WTC11 (cell line): ENCODE measurements at regions not wholly inside any gene's neighbourhood (a gene's known extent, or its start where the extent isn't known, plus 50 kb on each side); places are given as distances from the start of the nearest gene placed in this dataset.

ENCODE experiments used
- ATAC-seq: fragments of 200-7000 bp; cut with Tn5 transposase; 2 replicates; pipeline ENCODE4 v1.10.0; 2021; ENCODE audit warnings: mild to moderate bottlenecking, moderate library complexity
- CTCF ChIA-PET: fragments of 300-600 bp; sonication (Branson Sonifier 250); formaldehyde crosslinking; loops from one replicate; lab custom pipeline; 2021; ENCODE audit warnings: antibody characterized with exemption; lab: Charles Lee
- POLR2A ChIA-PET: fragments of 350-600 bp; sonication (Branson Sonifier 250); formaldehyde crosslinking; loops from one replicate; lab custom pipeline; 2021; ENCODE audit warnings: antibody characterized with exemption; lab: Charles Lee
- DNase-seq: peaks from one replicate; pipeline ENCODE4 v3.0.0; 2021; ENCODE audit warnings: low spot score
- H3K27ac Mint-ChIP-seq: 2 replicates; pipeline ENCODE4 v1.8.0; 2021; ENCODE audit warnings: mixed read lengths
- H3K27me3 Mint-ChIP-seq: 2 replicates; pipeline ENCODE4 v1.8.0; 2021; ENCODE audit warnings: low read depth, mild to moderate bottlenecking, moderate library complexity, mixed read lengths
- H3K36me3 Mint-ChIP-seq: 2 replicates; pipeline ENCODE4 v1.8.0; 2021; ENCODE audit warnings: mixed read lengths
- H3K4me1 Mint-ChIP-seq: 2 replicates; pipeline ENCODE4 v1.8.0; 2022; ENCODE audit warnings: mixed read lengths
- H3K4me3 Mint-ChIP-seq: 2 replicates; pipeline ENCODE4 v1.8.0; 2021; ENCODE audit warnings: mild to moderate bottlenecking, moderate library complexity, mixed read lengths
- H3K9me3 Mint-ChIP-seq: 2 replicates; pipeline ENCODE4 v1.8.0; 2021; ENCODE audit warnings: mixed read lengths
- AR ChIP-seq: fragments of 250-450 bp; sonication (Bioruptor Pico); IDR thresholded peaks from 2 replicates; pipeline ENCODE4 v1.9.0; 2021; ENCODE audit warnings: mild to moderate bottlenecking
- ATF1 ChIP-seq: sonication (generic); formaldehyde crosslinking; IDR thresholded peaks from 2 replicates; pipeline ENCODE4 v1.8.1; 2023; ENCODE audit warnings: mild to moderate bottlenecking, moderate library complexity, missing genetic modification reagents
- ATF6 ChIP-seq: sonication (generic); formaldehyde crosslinking; IDR thresholded peaks from 2 replicates; pipeline ENCODE4 v1.8.1; 2023; ENCODE audit warnings: mild to moderate bottlenecking, missing genetic modification reagents
- CBFB ChIP-seq: sonication (generic); formaldehyde crosslinking; IDR thresholded peaks from 2 replicates; pipeline ENCODE4 v1.8.1; 2022; ENCODE audit warnings: mild to moderate bottlenecking, low read depth, missing genetic modification reagents
- ELF4 ChIP-seq: sonication (generic); formaldehyde crosslinking; IDR thresholded peaks from 2 replicates; pipeline ENCODE4 v1.8.1; 2022; ENCODE audit warnings: low read depth, mild to moderate bottlenecking, moderate library complexity, missing genetic modification reagents
- ESRRA ChIP-seq: sonication (generic); formaldehyde crosslinking; IDR thresholded peaks from 2 replicates; pipeline ENCODE4 v1.8.1; 2022; ENCODE audit warnings: mild to moderate bottlenecking, missing genetic modification reagents, borderline replicate concordance
- ETV6 ChIP-seq: sonication (generic); formaldehyde crosslinking; IDR thresholded peaks from 2 replicates; pipeline ENCODE4 v1.8.1; 2022; ENCODE audit warnings: mild to moderate bottlenecking, missing genetic modification reagents
- FOXP1 ChIP-seq: sonication (generic); formaldehyde crosslinking; IDR thresholded peaks from 2 replicates; pipeline ENCODE4 v1.8.0; 2022; ENCODE audit warnings: missing genetic modification reagents, mild to moderate bottlenecking, moderate library complexity, borderline replicate concordance
- JAZF1 ChIP-seq: fragments of 250-450 bp; sonication (Bioruptor Pico); IDR thresholded peaks from 2 replicates; pipeline ENCODE4 v1.9.0; 2021; ENCODE audit warnings: moderate library complexity, mild to moderate bottlenecking, inconsistent platforms
- JUN ChIP-seq: sonication (generic); formaldehyde crosslinking; IDR thresholded peaks from 2 replicates; pipeline ENCODE4 v1.8.0; 2023; ENCODE audit warnings: mild to moderate bottlenecking, missing genetic modification reagents
- MXD4 ChIP-seq: fragments of 250-450 bp; sonication (Bioruptor Pico); IDR thresholded peaks from 2 replicates; pipeline ENCODE4 v1.8.0; 2021; ENCODE audit warnings: mild to moderate bottlenecking, moderate library complexity, borderline replicate concordance
- MYBL2 ChIP-seq: sonication (generic); formaldehyde crosslinking; IDR thresholded peaks from 2 replicates; pipeline ENCODE4 v1.8.1; 2023; ENCODE audit warnings: mild to moderate bottlenecking, moderate library complexity, missing genetic modification reagents
- NFYB ChIP-seq: sonication (generic); formaldehyde crosslinking; conservative IDR thresholded peaks from 2 replicates; pipeline ENCODE4 v1.8.0; 2022; ENCODE audit warnings: low read depth, missing genetic modification reagents
- NR2C2 ChIP-seq: sonication (generic); formaldehyde crosslinking; IDR thresholded peaks from 2 replicates; pipeline ENCODE4 v1.8.0; 2022; ENCODE audit warnings: mild to moderate bottlenecking, missing genetic modification reagents
- OVOL2 ChIP-seq: fragments of 250-450 bp; sonication (Bioruptor Pico); IDR thresholded peaks from 2 replicates; pipeline ENCODE4 v1.9.0; 2021; ENCODE audit warnings: mild to moderate bottlenecking, borderline replicate concordance
- SMAD3 ChIP-seq: sonication (generic); formaldehyde crosslinking; IDR thresholded peaks from 2 replicates; pipeline ENCODE4 v1.8.0; 2022; ENCODE audit warnings: missing genetic modification reagents, mild to moderate bottlenecking, borderline replicate concordance
- SMAD4 ChIP-seq: sonication (generic); formaldehyde crosslinking; IDR thresholded peaks from 2 replicates; pipeline ENCODE4 v1.8.0; 2022; ENCODE audit warnings: mild to moderate bottlenecking, missing genetic modification reagents
- SOX15 ChIP-seq: fragments of 250-450 bp; sonication (Bioruptor Pico); IDR thresholded peaks from 2 replicates; pipeline ENCODE4 v1.9.0; 2021; ENCODE audit warnings: mild to moderate bottlenecking
- SP1 ChIP-seq: sonication (generic); formaldehyde crosslinking; conservative IDR thresholded peaks from 2 replicates; pipeline ENCODE4 v1.8.1; 2022; ENCODE audit warnings: missing genetic modification reagents
- TCF7 ChIP-seq: sonication (generic); formaldehyde crosslinking; IDR thresholded peaks from 2 replicates; pipeline ENCODE4 v1.8.0; 2022; ENCODE audit warnings: mild to moderate bottlenecking, low read depth, missing genetic modification reagents, moderate library complexity
- ZBTB21 ChIP-seq: sonication (generic); formaldehyde crosslinking; IDR thresholded peaks from 2 replicates; pipeline ENCODE4 v1.8.1; 2023; ENCODE audit warnings: mild to moderate bottlenecking, missing genetic modification reagents, borderline replicate concordance
- ZNF121 ChIP-seq: sonication (generic); formaldehyde crosslinking; IDR thresholded peaks from 2 replicates; pipeline ENCODE4 v1.8.0; 2023; ENCODE audit warnings: missing genetic modification reagents
- ZNF416 ChIP-seq: fragments of 250-450 bp; sonication (Bioruptor Pico); IDR thresholded peaks from 2 replicates; pipeline ENCODE4 v1.9.0; 2021; ENCODE audit warnings: mild to moderate bottlenecking, inconsistent platforms
- ZNF671 ChIP-seq: fragments of 250-450 bp; sonication (Bioruptor Pico); IDR thresholded peaks from 2 replicates; pipeline ENCODE4 v1.8.0; 2021; ENCODE audit warnings: mild to moderate bottlenecking
- TF ChIP-seq, protein P1 (sequence below): sonication (generic); formaldehyde crosslinking; IDR thresholded peaks from 2 replicates; pipeline ENCODE4 v1.8.0; 2022; ENCODE audit warnings: mild to moderate bottlenecking, missing genetic modification reagents

GRCh38 chr20:61067221-61067620, 184.8 kb upstream of the CDH4 start (continued):
- TF ChIP-seq SMAD3 (CRISPR knock-in tag) (no peak), MYBL2 (CRISPR knock-in tag) (no peak), ZBTB21 (CRISPR knock-in tag) (no peak), JAZF1 (CRISPR knock-in tag) (no peak), NFYB (CRISPR knock-in tag) (no peak)
- TF ChIP-seq, all 79 proteins: peak for 0

- Mint-ChIP-seq H3K4me1 (no peaks in the 10 kb centered on the region), H3K4me3 (no peak overlapping the region), H3K27me3 (peaks cover 84% of the 10 kb centered on the region), H3K27ac (no peak overlapping the region), H3K9me3 (peaks cover 28% of the 10 kb centered on the region), H3K36me3 (peaks cover 4% of the 10 kb centered on the region; the same call in 1 of the 2 replicates)
- CTCF ChIA-PET: no interaction called here
- DNase-seq: no peak
- ATAC-seq: no peak
- TF ChIP-seq FOXP1 (CRISPR knock-in tag) (no peak), AR (CRISPR knock-in tag) (no peak), ETV6 (no peak), ESRRA (no peak), SOX15 (CRISPR knock-in tag) (no peak), JUN (no peak), ZNF671 (CRISPR knock-in tag) (no peak), CBFB (CRISPR knock-in tag) (no peak), SMAD4 (CRISPR knock-in tag) (no peak), MXD4 (CRISPR knock-in tag) (no peak), ZNF416 (CRISPR knock-in tag) (no peak), OVOL2 (CRISPR knock-in tag) (no peak)
- TF ChIP-seq, protein P1, sequence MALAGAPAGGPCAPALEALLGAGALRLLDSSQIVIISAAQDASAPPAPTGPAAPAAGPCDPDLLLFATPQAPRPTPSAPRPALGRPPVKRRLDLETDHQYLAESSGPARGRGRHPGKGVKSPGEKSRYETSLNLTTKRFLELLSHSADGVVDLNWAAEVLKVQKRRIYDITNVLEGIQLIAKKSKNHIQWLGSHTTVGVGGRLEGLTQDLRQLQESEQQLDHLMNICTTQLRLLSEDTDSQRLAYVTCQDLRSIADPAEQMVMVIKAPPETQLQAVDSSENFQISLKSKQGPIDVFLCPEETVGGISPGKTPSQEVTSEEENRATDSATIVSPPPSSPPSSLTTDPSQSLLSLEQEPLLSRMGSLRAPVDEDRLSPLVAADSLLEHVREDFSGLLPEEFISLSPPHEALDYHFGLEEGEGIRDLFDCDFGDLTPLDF (CRISPR knock-in tag): no peak
- POLR2A ChIA-PET: no interaction called here
Observed at GRCh38 chr20:61072398-61072797, 179.7 kb upstream of the CDH4 start.

GRCh38 chr20:61073376-61073775, 178.7 kb upstream of the CDH4 start:
- ATAC-seq (no peak), DNase-seq (no peak)
- Mint-ChIP-seq H3K4me3 (no peak overlapping the region), H3K9me3 (peaks cover 38% of the 10 kb centered on the region), H3K27ac (no peak overlapping the region), H3K27me3 (peaks cover 90% of the 10 kb centered on the region), H3K36me3 (peaks cover 4% of the 10 kb centered on the region; the same call in 1 of the 2 replicates), H3K4me1 (no peaks in the 10 kb centered on the region)
- CTCF ChIA-PET: interaction anchor here (1.4 kb wide), 1 partner anchor 222 kb away, joined by 3 read pairs; no protein-coding TSS in a partner anchor
- POLR2A ChIA-PET: no interaction called here
- no peak for TF ChIP-seq NR2C2
- no peak for TF ChIP-seq ATF1 (CRISPR knock-in tag)
- TF ChIP-seq ZNF121 (CRISPR knock-in tag): no peak
- no peak for TF ChIP-seq SP1 (CRISPR knock-in tag)
- TF ChIP-seq AR (CRISPR knock-in tag): no peak
- no peak for TF ChIP-seq ELF4 (CRISPR knock-in tag)
- TF ChIP-seq ATF6 (CRISPR knock-in tag): no peak
- TF ChIP-seq TCF7 (CRISPR knock-in tag): no peak
- no peak for TF ChIP-seq SOX15 (CRISPR knock-in tag)
